ENCODE measurements at regions not wholly inside any gene's neighbourhood (a gene's known extent, or its start where the extent isn't known, plus 50 kb on each side); places are given as distances from the start of the nearest gene placed in this dataset.
A peak's percentile ranks its signal among the peaks of the same experiment; 100 is the strongest.

DNA sequence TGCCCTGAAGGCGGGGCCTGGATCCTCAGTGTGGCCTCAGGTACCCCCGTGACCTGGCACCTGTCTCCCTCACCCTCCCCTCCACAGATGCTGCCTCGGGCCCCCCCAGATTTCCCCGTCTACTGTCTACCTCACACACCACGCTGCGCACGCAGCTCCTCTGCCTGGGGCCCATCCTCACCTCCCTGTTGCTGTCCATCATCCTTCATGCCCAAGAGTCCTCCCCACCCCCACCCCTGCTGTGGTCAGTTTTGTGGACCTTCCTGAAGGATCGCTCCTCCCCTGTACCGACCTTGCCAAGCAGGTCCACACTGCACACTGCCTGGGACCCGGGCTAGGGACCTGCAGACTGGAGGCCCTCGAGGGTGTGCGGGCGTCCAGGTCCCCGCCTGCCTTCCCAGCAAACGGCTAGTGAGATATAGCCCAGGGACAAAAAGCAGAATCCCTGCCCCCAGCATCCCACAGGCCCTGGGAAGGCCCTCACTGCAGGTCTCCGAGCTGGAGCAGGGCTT, 197.4 kb upstream of the DIO3 start:
- FAIRE-seq: no peak
- Histone ChIP-seq H3K9ac (ENCODE audit: insufficient read depth, low read depth, low read length) (no peak overlapping the region), H3K9me3 (ENCODE audit: low read length) (no peaks in the 10 kb centered on the region), H3K4me2 (ENCODE audit: low read depth, low read length) (peak overlapping the region; percentile 57), H2AFZ (ENCODE audit: low read length) (peak overlapping the region; percentile 12), H3K36me3 (replicated peaks in 1 of 2; ENCODE audit: control insufficient read depth in 1 of 2, insufficient read depth in 2 of 2, low read length in 2 of 2) (no peaks in the 10 kb centered on the region), H3K79me2 (ENCODE audit: insufficient read depth, low read length) (no peaks in the 10 kb centered on the region), H3K27me3 (ENCODE audit: control insufficient read depth in 1 of 2, insufficient read depth in 2 of 2, low read length in 2 of 2) (peaks cover 6 to 63% of the 10 kb centered on the region in 2 experiments; a peak in 4 of 5 replicates), H3K27ac (ENCODE audit: extremely low read length, insufficient read depth, low read length) (no peak overlapping the region), H4K20me1 (ENCODE audit: insufficient read depth, low read length) (no peaks in the 10 kb centered on the region), H3K4me3 (replicated peaks in 1 of 3; ENCODE audit: insufficient read depth in 1 of 3, low read depth in 2 of 3, low read length in 3 of 3) (peak overlapping the region in 1 of 3 experiments; percentile 27; a peak in 1 of 6 replicates), H3K4me1 (ENCODE audit: insufficient read depth, low read length) (peaks cover 28% of the 10 kb centered on the region)
- 56% methylated on average over 10 of the region's 16 CpGs for WGBS (ENCODE audit: low lambda C conversion rate)
- POLR2A ChIA-PET: no interaction called here
- CTCF ChIA-PET (ENCODE audit: low intra/inter-chr PET ratio, low total read pairs): no interaction called here
- TF ChIP-seq, protein P1, sequence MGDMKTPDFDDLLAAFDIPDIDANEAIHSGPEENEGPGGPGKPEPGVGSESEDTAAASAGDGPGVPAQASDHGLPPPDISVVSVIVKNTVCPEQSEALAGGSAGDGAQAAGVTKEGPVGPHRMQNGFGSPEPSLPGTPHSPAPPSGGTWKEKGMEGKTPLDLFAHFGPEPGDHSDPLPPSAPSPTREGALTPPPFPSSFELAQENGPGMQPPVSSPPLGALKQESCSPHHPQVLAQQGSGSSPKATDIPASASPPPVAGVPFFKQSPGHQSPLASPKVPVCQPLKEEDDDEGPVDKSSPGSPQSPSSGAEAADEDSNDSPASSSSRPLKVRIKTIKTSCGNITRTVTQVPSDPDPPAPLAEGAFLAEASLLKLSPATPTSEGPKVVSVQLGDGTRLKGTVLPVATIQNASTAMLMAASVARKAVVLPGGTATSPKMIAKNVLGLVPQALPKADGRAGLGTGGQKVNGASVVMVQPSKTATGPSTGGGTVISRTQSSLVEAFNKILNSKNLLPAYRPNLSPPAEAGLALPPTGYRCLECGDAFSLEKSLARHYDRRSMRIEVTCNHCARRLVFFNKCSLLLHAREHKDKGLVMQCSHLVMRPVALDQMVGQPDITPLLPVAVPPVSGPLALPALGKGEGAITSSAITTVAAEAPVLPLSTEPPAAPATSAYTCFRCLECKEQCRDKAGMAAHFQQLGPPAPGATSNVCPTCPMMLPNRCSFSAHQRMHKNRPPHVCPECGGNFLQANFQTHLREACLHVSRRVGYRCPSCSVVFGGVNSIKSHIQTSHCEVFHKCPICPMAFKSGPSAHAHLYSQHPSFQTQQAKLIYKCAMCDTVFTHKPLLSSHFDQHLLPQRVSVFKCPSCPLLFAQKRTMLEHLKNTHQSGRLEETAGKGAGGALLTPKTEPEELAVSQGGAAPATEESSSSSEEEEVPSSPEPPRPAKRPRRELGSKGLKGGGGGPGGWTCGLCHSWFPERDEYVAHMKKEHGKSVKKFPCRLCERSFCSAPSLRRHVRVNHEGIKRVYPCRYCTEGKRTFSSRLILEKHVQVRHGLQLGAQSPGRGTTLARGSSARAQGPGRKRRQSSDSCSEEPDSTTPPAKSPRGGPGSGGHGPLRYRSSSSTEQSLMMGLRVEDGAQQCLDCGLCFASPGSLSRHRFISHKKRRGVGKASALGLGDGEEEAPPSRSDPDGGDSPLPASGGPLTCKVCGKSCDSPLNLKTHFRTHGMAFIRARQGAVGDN (CRISPR knock-in tag; IDR thresholded peaks at IDR 0.05): peak; percentile 39; the same call in 1 of the 2 replicates
- TF ChIP-seq ZNF367 (CRISPR knock-in tag; IDR thresholded peaks at IDR 0.05; ENCODE audit: borderline replicate concordance): no peak
- TF ChIP-seq ZNF274 (CRISPR knock-in tag; IDR thresholded peaks at IDR 0.05): peak; percentile 5; the same call in 1 of the 2 replicates
- no peak for TF ChIP-seq SALL2 (CRISPR knock-in tag; IDR thresholded peaks at IDR 0.05)
- TF ChIP-seq ZNF333 (CRISPR knock-in tag; IDR thresholded peaks at IDR 0.05; ENCODE audit: borderline replicate concordance): no peak
- TF ChIP-seq, protein P2, sequence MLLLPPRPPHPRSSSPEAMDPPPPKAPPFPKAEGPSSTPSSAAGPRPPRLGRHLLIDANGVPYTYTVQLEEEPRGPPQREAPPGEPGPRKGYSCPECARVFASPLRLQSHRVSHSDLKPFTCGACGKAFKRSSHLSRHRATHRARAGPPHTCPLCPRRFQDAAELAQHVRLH (CRISPR knock-in tag; IDR thresholded peaks at IDR 0.05; ENCODE audit: borderline replicate concordance, low read depth): no peak
- TF ChIP-seq NR2F2 (IDR thresholded peaks at IDR 0.05; ENCODE audit: borderline replicate concordance, low read depth): no peak
- in situ Hi-C loops (cut with HindIII; ENCODE audit: extremely low pct_ligation_motif_present, low pct_unique_long_range_greater_than_20kb) (no loop called here), intact Hi-C loops (cut with micrococcal nuclease; ENCODE audit: unreplicated experiment) (no loop called here)
- ATAC-seq: peak; percentile 43
- no peak for DNase-seq (ENCODE audit: low spot score)
- no TSS peak for BruUV-seq (replicated peaks)
